ENCODE measurements at regions not wholly inside any gene's neighbourhood (a gene's known extent, or its start where the extent isn't known, plus 50 kb on each side); places are given as distances from the start of the nearest gene placed in this dataset.

DNA sequence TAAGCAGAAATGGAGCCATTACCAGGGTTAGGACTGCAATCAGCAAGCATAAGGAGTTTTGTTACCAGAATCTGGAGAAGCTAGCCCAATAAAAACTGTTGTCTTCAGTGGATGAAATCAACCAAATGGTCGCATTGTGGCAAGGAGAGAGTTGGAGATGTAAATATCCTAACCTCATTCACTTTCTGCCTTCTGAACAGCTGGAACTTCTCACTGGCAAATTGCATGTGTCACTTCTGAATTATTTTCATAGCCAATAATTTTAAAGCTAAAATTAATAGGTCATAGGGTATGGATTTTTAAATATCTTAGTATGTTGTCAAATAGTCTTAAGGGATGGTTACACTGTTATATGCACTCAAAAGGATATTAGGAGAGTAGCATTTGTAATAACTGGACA is 121.6 kb downstream of the SUCNR1 start:
- TF ChIP-seq, protein P1, sequence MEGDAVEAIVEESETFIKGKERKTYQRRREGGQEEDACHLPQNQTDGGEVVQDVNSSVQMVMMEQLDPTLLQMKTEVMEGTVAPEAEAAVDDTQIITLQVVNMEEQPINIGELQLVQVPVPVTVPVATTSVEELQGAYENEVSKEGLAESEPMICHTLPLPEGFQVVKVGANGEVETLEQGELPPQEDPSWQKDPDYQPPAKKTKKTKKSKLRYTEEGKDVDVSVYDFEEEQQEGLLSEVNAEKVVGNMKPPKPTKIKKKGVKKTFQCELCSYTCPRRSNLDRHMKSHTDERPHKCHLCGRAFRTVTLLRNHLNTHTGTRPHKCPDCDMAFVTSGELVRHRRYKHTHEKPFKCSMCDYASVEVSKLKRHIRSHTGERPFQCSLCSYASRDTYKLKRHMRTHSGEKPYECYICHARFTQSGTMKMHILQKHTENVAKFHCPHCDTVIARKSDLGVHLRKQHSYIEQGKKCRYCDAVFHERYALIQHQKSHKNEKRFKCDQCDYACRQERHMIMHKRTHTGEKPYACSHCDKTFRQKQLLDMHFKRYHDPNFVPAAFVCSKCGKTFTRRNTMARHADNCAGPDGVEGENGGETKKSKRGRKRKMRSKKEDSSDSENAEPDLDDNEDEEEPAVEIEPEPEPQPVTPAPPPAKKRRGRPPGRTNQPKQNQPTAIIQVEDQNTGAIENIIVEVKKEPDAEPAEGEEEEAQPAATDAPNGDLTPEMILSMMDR (IDR thresholded peaks at IDR 0.05) = no peak
- TF ChIP-seq POLR2A (IDR thresholded peaks at IDR 0.05) = no peak

All from esophagus squamous epithelium (tissue), 4 donors.